ENCODE measurements at regions not wholly inside any gene's neighbourhood (a gene's known extent, or its start where the extent isn't known, plus 50 kb on each side); places are given as distances from the start of the nearest gene placed in this dataset.

GRCh38 chr20:62529896-62530642, 54.3 kb upstream of the GATA5 start:
- TF ChIP-seq CTCF (IDR thresholded peaks at IDR 0.05) (no peak), POLR2A (IDR thresholded peaks at IDR 0.05) (no peak), POLR2AphosphoS5 (IDR thresholded peaks at IDR 0.05) (no peak), EP300 (IDR thresholded peaks at IDR 0.05) (no peak)

Measured in stomach (tissue), 4 donors.